Stimulated activated effector memory CD8-positive, alpha-beta T cell treated with anti-CD3 and anti-CD28 coated beads, Interleukin-12 subunit alpha, Interleukin-12 subunit beta, amount 100 ng/mL, for 72 hours (primary cell): ENCODE measurements at regions not wholly inside any gene's neighbourhood (a gene's known extent, or its start where the extent isn't known, plus 50 kb on each side); places are given as distances from the start of the nearest gene placed in this dataset.

Source experiments
- ATAC-seq: fragments of 150-1000 bp; cut with Tn5 transposase; 2 replicates; pipeline ENCODE4 v1.10.0; 2021
- DNase-seq, 2 donors: peaks; one replicate each; pipeline ENCODE4 v3.0.0; 2021 to 2022; ENCODE audit warnings: low spot score in 2 of 2
- H3K27ac Mint-ChIP-seq: one replicate; pipeline ENCODE4 v1.8.0; 2022; ENCODE audit warnings: mild to moderate bottlenecking, mixed read lengths
- H3K36me3 Mint-ChIP-seq: one replicate; pipeline ENCODE4 v1.8.0; 2022; ENCODE audit warnings: mild to moderate bottlenecking, mixed read lengths
- H3K4me1 Mint-ChIP-seq: one replicate; pipeline ENCODE4 v1.8.0; 2022; ENCODE audit warnings: mixed read lengths
- H3K4me3 Mint-ChIP-seq: one replicate; pipeline ENCODE4 v1.8.0; 2022; ENCODE audit warnings: mild to moderate bottlenecking, mixed read lengths
- H3K9me3 Mint-ChIP-seq: one replicate; pipeline ENCODE4 v1.8.0; 2022; ENCODE audit warnings: mixed read lengths

GRCh38 chr7:126213876-126214275 is 1038.9 kb downstream of the GRM8 start:
- H3K4me1 Mint-ChIP-seq: no peaks in the 10 kb centered on the region
- H3K27ac Mint-ChIP-seq: no peak overlapping the region
- no peak for ATAC-seq
- peaks cover 13% of the 10 kb centered on the region for H3K9me3 Mint-ChIP-seq
- no peak for DNase-seq
- no peaks in the 10 kb centered on the region for H3K36me3 Mint-ChIP-seq
- no peak overlapping the region for H3K4me3 Mint-ChIP-seq

- H3K36me3 Mint-ChIP-seq: no peaks in the 10 kb centered on the region
- no peaks in the 10 kb centered on the region for H3K4me1 Mint-ChIP-seq
- DNase-seq: no peak
- no peak overlapping the region for H3K4me3 Mint-ChIP-seq
- peaks cover 13% of the 10 kb centered on the region for H3K9me3 Mint-ChIP-seq
- H3K27ac Mint-ChIP-seq: no peak overlapping the region
- ATAC-seq: no peak
Measured at GRCh38 chr7:126211875-126212274, 1040.9 kb downstream of the GRM8 start.

GRCh38 chr7:126210707-126211106 is 1042.0 kb downstream of the GRM8 start:
- ATAC-seq (no peak), DNase-seq (no peak)
- Mint-ChIP-seq H3K36me3 (no peaks in the 10 kb centered on the region), H3K4me3 (no peak overlapping the region), H3K4me1 (no peaks in the 10 kb centered on the region), H3K9me3 (peaks cover 13% of the 10 kb centered on the region), H3K27ac (no peak overlapping the region)

- Mint-ChIP-seq H3K27ac (no peak overlapping the region), H3K36me3 (no peaks in the 10 kb centered on the region), H3K4me3 (no peak overlapping the region), H3K9me3 (no peaks in the 10 kb centered on the region), H3K4me1 (no peaks in the 10 kb centered on the region)
- no peak for ATAC-seq
- no peak for DNase-seq
Measured at GRCh38 chr7:126203185-126203584, 1049.6 kb downstream of the GRM8 start.

GRCh38 chr7:126202177-126202576 is 1050.6 kb downstream of the GRM8 start:
- Mint-ChIP-seq H3K27ac (no peak overlapping the region), H3K36me3 (no peaks in the 10 kb centered on the region), H3K9me3 (no peaks in the 10 kb centered on the region), H3K4me3 (no peak overlapping the region), H3K4me1 (no peaks in the 10 kb centered on the region)
- DNase-seq (no peak), ATAC-seq (no peak)

- Mint-ChIP-seq H3K4me1 (no peaks in the 10 kb centered on the region), H3K36me3 (no peaks in the 10 kb centered on the region), H3K9me3 (peaks cover 38% of the 10 kb centered on the region), H3K27ac (no peak overlapping the region), H3K4me3 (no peak overlapping the region)
- ATAC-seq (no peak), DNase-seq (no peak)
Measured at GRCh38 chr7:126185959-126186580, 1066.7 kb downstream of the GRM8 start.

- H3K9me3 Mint-ChIP-seq: peaks cover 9% of the 10 kb centered on the region
- no peaks in the 10 kb centered on the region for H3K4me1 Mint-ChIP-seq
- DNase-seq (no peak), ATAC-seq (no peak)
- H3K27ac Mint-ChIP-seq: no peak overlapping the region
- H3K36me3 Mint-ChIP-seq: no peaks in the 10 kb centered on the region
- H3K4me3 Mint-ChIP-seq: no peak overlapping the region
Measured at GRCh38 chr7:126179916-126180315, 1072.8 kb downstream of the GRM8 start.

- no peak overlapping the region for H3K4me3 Mint-ChIP-seq
- ATAC-seq: no peak
- H3K4me1 Mint-ChIP-seq: no peaks in the 10 kb centered on the region
- peaks cover 14% of the 10 kb centered on the region for H3K9me3 Mint-ChIP-seq
- no peak overlapping the region for H3K27ac Mint-ChIP-seq
- no peaks in the 10 kb centered on the region for H3K36me3 Mint-ChIP-seq
- DNase-seq: no peak
Measured at GRCh38 chr7:126178865-126179264, 1073.9 kb downstream of the GRM8 start.

- Mint-ChIP-seq H3K4me3 (no peak overlapping the region), H3K36me3 (no peaks in the 10 kb centered on the region), H3K27ac (no peak overlapping the region), H3K9me3 (peaks cover 13% of the 10 kb centered on the region), H3K4me1 (no peaks in the 10 kb centered on the region)
- no peak for ATAC-seq
- no peak for DNase-seq
Measured at GRCh38 chr7:126177782-126178181, 1075.0 kb downstream of the GRM8 start.

- no peaks in the 10 kb centered on the region for H3K36me3 Mint-ChIP-seq
- no peak overlapping the region for H3K4me3 Mint-ChIP-seq
- DNase-seq (no peak), ATAC-seq (no peak)
- no peak overlapping the region for H3K27ac Mint-ChIP-seq
- H3K4me1 Mint-ChIP-seq: no peaks in the 10 kb centered on the region
- peaks cover 20% of the 10 kb centered on the region for H3K9me3 Mint-ChIP-seq
Measured at GRCh38 chr7:126166645-126167044, 1086.1 kb downstream of the GRM8 start.

- H3K27ac Mint-ChIP-seq: no peak overlapping the region
- ATAC-seq (no peak), DNase-seq (no peak)
- peaks cover 20% of the 10 kb centered on the region for H3K9me3 Mint-ChIP-seq
- H3K4me1 Mint-ChIP-seq: no peaks in the 10 kb centered on the region
- no peak overlapping the region for H3K4me3 Mint-ChIP-seq
- H3K36me3 Mint-ChIP-seq: no peaks in the 10 kb centered on the region
Measured at GRCh38 chr7:126163647-126164046, 1089.1 kb downstream of the GRM8 start.

- DNase-seq (no peak), ATAC-seq (no peak)
- H3K27ac Mint-ChIP-seq: no peak overlapping the region
- H3K36me3 Mint-ChIP-seq: no peaks in the 10 kb centered on the region
- H3K4me1 Mint-ChIP-seq: no peaks in the 10 kb centered on the region
- no peak overlapping the region for H3K4me3 Mint-ChIP-seq
- H3K9me3 Mint-ChIP-seq: peaks cover 14% of the 10 kb centered on the region
Measured at GRCh38 chr7:126157391-126157790, 1095.3 kb downstream of the GRM8 start.

- Mint-ChIP-seq H3K36me3 (no peaks in the 10 kb centered on the region), H3K9me3 (peaks cover 18% of the 10 kb centered on the region), H3K4me1 (no peaks in the 10 kb centered on the region), H3K27ac (no peak overlapping the region), H3K4me3 (no peak overlapping the region)
- ATAC-seq (no peak), DNase-seq (no peak)
Measured at GRCh38 chr7:126150278-126150958, 1102.3 kb downstream of the GRM8 start.

GRCh38 chr7:126140858-126141466 is 1111.8 kb downstream of the GRM8 start:
- Mint-ChIP-seq H3K9me3 (peaks cover 2% of the 10 kb centered on the region), H3K36me3 (no peaks in the 10 kb centered on the region), H3K4me3 (no peak overlapping the region), H3K27ac (no peak overlapping the region), H3K4me1 (no peaks in the 10 kb centered on the region)
- ATAC-seq (no peak), DNase-seq (no peak)

- no peak overlapping the region for H3K27ac Mint-ChIP-seq
- no peak for ATAC-seq
- H3K9me3 Mint-ChIP-seq: peaks cover 9% of the 10 kb centered on the region
- H3K4me3 Mint-ChIP-seq: no peak overlapping the region
- no peaks in the 10 kb centered on the region for H3K36me3 Mint-ChIP-seq
- no peak for DNase-seq
- no peaks in the 10 kb centered on the region for H3K4me1 Mint-ChIP-seq
Measured at GRCh38 chr7:126119981-126120380, 1132.8 kb downstream of the GRM8 start.

GRCh38 chr7:126103582-126103981 is 1149.2 kb downstream of the GRM8 start:
- Mint-ChIP-seq H3K9me3 (peaks cover 25% of the 10 kb centered on the region), H3K36me3 (peaks cover 6% of the 10 kb centered on the region), H3K4me3 (no peak overlapping the region), H3K27ac (no peak overlapping the region), H3K4me1 (no peaks in the 10 kb centered on the region)
- DNase-seq (no peak), ATAC-seq (no peak)
